HG03135 (cell line): ENCODE measurements at regions not wholly inside any gene's neighbourhood (a gene's known extent, or its start where the extent isn't known, plus 50 kb on each side); places are given as distances from the start of the nearest gene placed in this dataset.

Source experiments
- ATAC-seq: cut with Tn5 transposase; IDR thresholded peaks from one replicate; pipeline ENCODE4 v1.9.1; 2021; ENCODE audit warnings: mild to moderate bottlenecking, moderate library complexity; ENCODE audit not compliant: unreplicated experiment

- ATAC-seq = no peak
Measured at GRCh38 chr5:61777292-61777691, 445.2 kb downstream of the ZSWIM6 start.

- ATAC-seq = no peak
Measured at GRCh38 chr5:61779743-61780142, 447.7 kb downstream of the ZSWIM6 start.

- no peak for ATAC-seq
Measured at GRCh38 chr5:61783481-61783880, 451.4 kb downstream of the ZSWIM6 start.

- no peak for ATAC-seq
Measured at GRCh38 chr5:61784341-61784740, 452.3 kb downstream of the ZSWIM6 start.

GRCh38 chr5:61788548-61788947 lies 456.5 kb downstream of the ZSWIM6 start:
- no peak for ATAC-seq

- ATAC-seq = no peak
Measured at GRCh38 chr5:61790007-61790406, 457.9 kb downstream of the ZSWIM6 start.

- ATAC-seq = peak; percentile 68
Measured at GRCh38 chr5:61790678-61791077, 458.6 kb downstream of the ZSWIM6 start.

- ATAC-seq = no peak
Measured at GRCh38 chr5:61796773-61797172, 464.7 kb downstream of the ZSWIM6 start.

GRCh38 chr5:61800450-61800849 lies 468.4 kb downstream of the ZSWIM6 start:
- ATAC-seq = no peak

- no peak for ATAC-seq
Measured at GRCh38 chr5:61801174-61801573, 469.1 kb downstream of the ZSWIM6 start.

GRCh38 chr5:61802456-61802855 lies 470.4 kb downstream of the ZSWIM6 start:
- no peak for ATAC-seq

- ATAC-seq = no peak
Measured at GRCh38 chr5:61805101-61805500, 473.0 kb downstream of the ZSWIM6 start.

GRCh38 chr5:61806491-61807020 lies 474.5 kb downstream of the ZSWIM6 start:
- ATAC-seq = no peak

GRCh38 chr5:61808091-61808490 lies 476.0 kb downstream of the ZSWIM6 start:
- no peak for ATAC-seq

GRCh38 chr5:61808909-61809308 lies 476.9 kb downstream of the ZSWIM6 start:
- no peak for ATAC-seq

GRCh38 chr5:61809651-61810050 lies 477.6 kb downstream of the ZSWIM6 start:
- ATAC-seq = no peak

GRCh38 chr5:61811052-61811451 lies 479.0 kb downstream of the ZSWIM6 start:
- ATAC-seq = peak; percentile 65

- no peak for ATAC-seq
Measured at GRCh38 chr5:61813361-61813760, 481.3 kb downstream of the ZSWIM6 start.

GRCh38 chr5:61815339-61815738 lies 483.3 kb downstream of the ZSWIM6 start:
- no peak for ATAC-seq

GRCh38 chr5:61816146-61816545 lies 484.1 kb downstream of the ZSWIM6 start:
- ATAC-seq = no peak

- ATAC-seq = no peak
Measured at GRCh38 chr5:61816585-61817450, 484.8 kb downstream of the ZSWIM6 start.

GRCh38 chr5:61817472-61818326 lies 485.6 kb downstream of the ZSWIM6 start:
- no peak for ATAC-seq
